CD14-positive monocyte (primary cell): ENCODE measurements at regions not wholly inside any gene's neighbourhood (a gene's known extent, or its start where the extent isn't known, plus 50 kb on each side); places are given as distances from the start of the nearest gene placed in this dataset.

Experiments used
- DNase-seq, 3 donors: peaks; one replicate each; pipeline ENCODE4 v3.0.0-alpha.2; 2011 to 2022
- H2AFZ ChIP-seq: 2 replicates; pipeline ENCODE4 v1.6.0; 2012; ENCODE audit warnings: mild to moderate bottlenecking, low read depth, low read length, inconsistent platforms; ENCODE audit not compliant: insufficient read depth, poor library complexity, severe bottlenecking
- H3K27ac ChIP-seq, 2 donors: 1 replicate in 1 of 2; 2 replicates in 1 of 2; pipeline ENCODE4 v1.5.1; 2012 to 2013; ENCODE audit warnings: low read length in 2 of 2, control low read depth in 1 of 2, inconsistent platforms in 1 of 2, low read depth in 1 of 2, mild to moderate bottlenecking in 1 of 2
- H3K27me3 ChIP-seq, 2 donors: one replicate each; pipeline versions ENCODE4 v1.6.0 to v1.6.1; 2011 to 2013; ENCODE audit warnings: low read length in 2 of 2; ENCODE audit not compliant: control insufficient read depth in 2 of 2, insufficient read depth in 2 of 2
- H3K36me3 ChIP-seq, 2 donors: replicated peaks in 1 of 2; 1 replicate in 1 of 2; 2 replicates in 1 of 2; pipeline versions ENCODE4 v1.5.1 to v1.6.1; 2012 to 2013; ENCODE audit warnings: low read length in 2 of 2, control low read depth in 1 of 2, inconsistent platforms in 1 of 2, mild to moderate bottlenecking in 1 of 2; ENCODE audit not compliant: insufficient read depth in 2 of 2, control insufficient read depth in 1 of 2
- H3K4me1 ChIP-seq, 2 donors: 1 replicate in 1 of 2; 2 replicates in 1 of 2; pipeline versions ENCODE4 v1.5.1 to v1.6.1; 2012 to 2013; ENCODE audit warnings: low read length in 2 of 2, control low read depth in 1 of 2, inconsistent platforms in 1 of 2, mild to moderate bottlenecking in 1 of 2, moderate library complexity in 1 of 2; ENCODE audit not compliant: insufficient read depth in 2 of 2, control insufficient read depth in 1 of 2
- H3K4me2 ChIP-seq: replicated peaks from 2 replicates; pipeline ENCODE3; 2012; ENCODE audit warnings: low read length, moderate library complexity, mild to moderate bottlenecking; ENCODE audit not compliant: poor library complexity, severe bottlenecking; ENCODE audit errors: extremely low read depth
- H3K4me3 ChIP-seq, 3 experiments: fragments of 200-600 bp in 1 of 3; sonication (generic) in 1 of 3; replicated peaks in 1 of 3; 1 replicate in 2 of 3; 2 replicates in 1 of 3; pipeline ENCODE4 v1.5.1; 2011 to 2013; ENCODE audit warnings: low read length in 3 of 3, mild to moderate bottlenecking in 3 of 3, control low read depth in 2 of 3, low read depth in 2 of 3, inconsistent platforms in 1 of 3, moderate library complexity in 1 of 3
- H3K79me2 ChIP-seq: 2 replicates; pipeline ENCODE4 v1.6.0; 2012; ENCODE audit warnings: mild to moderate bottlenecking, control low read depth, inconsistent platforms, low read length, moderate library complexity; ENCODE audit not compliant: insufficient read depth
- H3K9ac ChIP-seq: 2 replicates; pipeline ENCODE4 v1.6.0; 2017; ENCODE audit warnings: low read length, mild to moderate bottlenecking; ENCODE audit not compliant: insufficient read depth, poor library complexity, severe bottlenecking
- H3K9me3 ChIP-seq, 2 donors: replicated peaks in 1 of 2; 1 replicate in 1 of 2; 2 replicates in 1 of 2; pipeline versions ENCODE4 v1.5.1 to v1.6.1; 2012 to 2013; ENCODE audit warnings: low read length in 2 of 2, control low read depth in 1 of 2; ENCODE audit not compliant: control insufficient read depth in 1 of 2, insufficient read depth in 1 of 2
- H4K20me1 ChIP-seq: 2 replicates; pipeline ENCODE4 v1.6.0; 2012; ENCODE audit warnings: mild to moderate bottlenecking, low read length, control low read depth, moderate library complexity; ENCODE audit not compliant: insufficient read depth
- H3K27ac Mint-ChIP-seq, 7 donors: one replicate each; pipeline ENCODE4 v1.8.0; 2020; ENCODE audit warnings: mild to moderate bottlenecking in 7 of 7, mixed read lengths in 7 of 7, moderate library complexity in 6 of 7, inconsistent platforms in 2 of 7
- H3K27me3 Mint-ChIP-seq, 3 donors: one replicate each; pipeline ENCODE4 v1.8.0; 2021 to 2022; ENCODE audit warnings: low read depth in 3 of 3, mild to moderate bottlenecking in 3 of 3, mixed read lengths in 3 of 3, moderate library complexity in 3 of 3, inconsistent platforms in 1 of 3
- H3K36me3 Mint-ChIP-seq, 2 donors: one replicate each; pipeline ENCODE4 v1.8.0; 2020; ENCODE audit warnings: mixed read lengths in 2 of 2, inconsistent platforms in 1 of 2, mild to moderate bottlenecking in 1 of 2
- H3K4me1 Mint-ChIP-seq: one replicate; pipeline ENCODE4 v1.8.0; 2020; ENCODE audit warnings: mild to moderate bottlenecking, mixed read lengths
- H3K4me3 Mint-ChIP-seq, 2 donors: one replicate each; pipeline ENCODE4 v1.8.0; 2020; ENCODE audit warnings: mild to moderate bottlenecking in 2 of 2, mixed read lengths in 2 of 2, moderate library complexity in 1 of 2
- H3K9me3 Mint-ChIP-seq, 7 donors: one replicate each; pipeline ENCODE4 v1.8.0; 2020 to 2022; ENCODE audit warnings: mixed read lengths in 7 of 7, mild to moderate bottlenecking in 6 of 7, moderate library complexity in 6 of 7, inconsistent platforms in 2 of 7
- CTCF ChIP-seq: fragments of 200-600 bp; IDR thresholded peaks from one replicate; pipeline ENCODE4 v1.8.0; 2022; ENCODE audit warnings: antibody characterized with exemption, mild to moderate bottlenecking
- WGBS: methylation state at CpG from one replicate; pipeline ENCODE4 v1.1.5; 2013; ENCODE audit warnings: missing lambda C conversion rate; ENCODE audit not compliant: insufficient coverage; 5-methylcytosine and 5-hydroxymethylcytosine counted together
- intact Hi-C, 2 donors: fragments of 100-400 bp; cut with micrococcal nuclease; formaldehyde crosslinking; loops; one replicate each; pipeline versions ENCODE4 v1.15.0 to v1.15.1; 2023

GRCh38 chr4:117874216-117874615, 160.1 kb upstream of the NDST3 start:
- no peak overlapping the region for H2AFZ ChIP-seq
- no peaks in the 10 kb centered on the region for H3K27me3 ChIP-seq
- H3K9me3 ChIP-seq, result no peaks in the 10 kb centered on the region
- H3K9ac ChIP-seq, result no peak overlapping the region
- DNase-seq, result no peak
- no peak overlapping the region for H3K27ac ChIP-seq
- H3K27me3 Mint-ChIP-seq, result no peaks in the 10 kb centered on the region
- H3K4me3 Mint-ChIP-seq, result no peak overlapping the region
- no peak overlapping the region for H3K4me3 ChIP-seq
- TF ChIP-seq CTCF, result no peak
- H3K9me3 Mint-ChIP-seq, result no peaks in the 10 kb centered on the region
- no peak overlapping the region for H3K27ac Mint-ChIP-seq
- no peaks in the 10 kb centered on the region for H3K4me1 Mint-ChIP-seq
- no peaks in the 10 kb centered on the region for H3K79me2 ChIP-seq
- no peaks in the 10 kb centered on the region for H3K36me3 Mint-ChIP-seq
- H3K36me3 ChIP-seq, result no peaks in the 10 kb centered on the region
- H3K4me1 ChIP-seq, result no peaks in the 10 kb centered on the region
- no CpG with 5 or more reads among the region's 1 CpG for WGBS
- no peak overlapping the region for H3K4me2 ChIP-seq
- no peaks in the 10 kb centered on the region for H4K20me1 ChIP-seq
- intact Hi-C loops, result no loop called here

- no peaks in the 10 kb centered on the region for H3K27me3 ChIP-seq
- peaks cover 0 to 3% of the 10 kb centered on the region in 2 donors for H3K36me3 Mint-ChIP-seq
- DNase-seq, result no peak
Measured at GRCh38 chr4:117889978-117890377, 144.3 kb upstream of the NDST3 start.

More at GRCh38 chr4:117889978-117890377, 144.3 kb upstream of the NDST3 start:
- H3K27ac ChIP-seq, result no peak overlapping the region
- no peaks in the 10 kb centered on the region for H3K4me1 Mint-ChIP-seq
- H3K27ac Mint-ChIP-seq, result no peak overlapping the region
- no peak overlapping the region for H3K4me3 ChIP-seq
- H3K4me2 ChIP-seq, result no peak overlapping the region
- no peaks in the 10 kb centered on the region for H3K4me1 ChIP-seq
- intact Hi-C loops, result no loop called here
- no peaks in the 10 kb centered on the region for H3K79me2 ChIP-seq
- no peak for TF ChIP-seq CTCF
- no peak overlapping the region for H3K4me3 Mint-ChIP-seq
- no peak overlapping the region for H3K9ac ChIP-seq
- no peaks in the 10 kb centered on the region for H3K36me3 ChIP-seq
- WGBS, result no CpG with 5 or more reads among the region's 3 CpGs
- no peak overlapping the region for H2AFZ ChIP-seq
- no peaks in the 10 kb centered on the region for H3K9me3 ChIP-seq
- no peaks in the 10 kb centered on the region for H4K20me1 ChIP-seq
- H3K9me3 Mint-ChIP-seq, result peaks cover 0 to 8% (median 2%) of the 10 kb centered on the region in 7 donors
- no peaks in the 10 kb centered on the region for H3K27me3 Mint-ChIP-seq
